H9 (cell line): ENCODE measurements at regions not wholly inside any gene's neighbourhood (a gene's known extent, or its start where the extent isn't known, plus 50 kb on each side); places are given as distances from the start of the nearest gene placed in this dataset.

Experiments used
- DNase-seq: peaks from one replicate; pipeline ENCODE4 v3.0.0-alpha.2; 2017
- H2AFZ ChIP-seq: one replicate; pipeline ENCODE4 v1.6.1; 2013; ENCODE audit warnings: mild to moderate bottlenecking, low read length, control low read depth, moderate library complexity
- H2AK5ac ChIP-seq: 2 replicates; pipeline ENCODE4 v1.6.1; 2013; ENCODE audit warnings: low read length, control low read depth, mixed read lengths; ENCODE audit not compliant: insufficient read length
- H2BK120ac ChIP-seq: one replicate; pipeline ENCODE4 v1.6.1; 2013; ENCODE audit warnings: low read depth, mild to moderate bottlenecking, low read length, control low read depth, inconsistent platforms; ENCODE audit not compliant: poor library complexity, severe bottlenecking
- H2BK12ac ChIP-seq: 2 replicates; pipeline ENCODE4 v1.6.1; 2013; ENCODE audit warnings: low read length, control low read depth, mixed read lengths, low read depth; ENCODE audit not compliant: insufficient read length
- H2BK15ac ChIP-seq: 2 replicates; pipeline ENCODE4 v1.6.1; 2013; ENCODE audit warnings: low read depth, low read length, control low read depth
- H2BK20ac ChIP-seq: one replicate; pipeline ENCODE4 v1.6.1; 2013; ENCODE audit warnings: low read depth, mild to moderate bottlenecking, low read length, control low read depth, inconsistent platforms; ENCODE audit not compliant: poor library complexity, severe bottlenecking
- H2BK5ac ChIP-seq: 2 replicates; pipeline ENCODE4 v1.6.1; 2013; ENCODE audit warnings: low read length, control low read depth, mixed read lengths; ENCODE audit not compliant: insufficient read length
- H3K14ac ChIP-seq: 2 replicates; pipeline ENCODE4 v1.6.1; 2013; ENCODE audit warnings: low read length, control low read depth; ENCODE audit not compliant: insufficient read depth
- H3K18ac ChIP-seq: 2 replicates; pipeline ENCODE4 v1.6.1; 2013; ENCODE audit warnings: low read depth, mild to moderate bottlenecking, mixed read lengths, low read length, control low read depth; ENCODE audit not compliant: insufficient read length
- H3K23ac ChIP-seq: 2 replicates; pipeline ENCODE4 v1.6.1; 2013; ENCODE audit warnings: low read length, control low read depth, mixed read lengths, low read depth; ENCODE audit not compliant: insufficient read length
- H3K23me2 ChIP-seq: 2 replicates; pipeline ENCODE4 v1.6.1; 2013; ENCODE audit warnings: low read depth, mild to moderate bottlenecking, mixed read lengths, low read length, control low read depth; ENCODE audit not compliant: insufficient read length, poor library complexity, severe bottlenecking
- H3K27ac ChIP-seq: 2 replicates; pipeline ENCODE4 v1.5.1; 2013; ENCODE audit warnings: low read length, control low read depth, mixed read lengths, low read depth; ENCODE audit not compliant: insufficient read length
- H3K27me3 ChIP-seq: 2 replicates; pipeline ENCODE4 v1.6.1; 2013; ENCODE audit warnings: low read length, control low read depth, inconsistent platforms; ENCODE audit not compliant: insufficient read depth
- H3K4ac ChIP-seq: 2 replicates; pipeline ENCODE4 v1.6.1; 2013; ENCODE audit warnings: low read depth, mild to moderate bottlenecking, control low read depth, inconsistent platforms, low read length, moderate library complexity
- H3K4me1 ChIP-seq: 2 replicates; pipeline ENCODE4 v1.6.1; 2013; ENCODE audit warnings: low read length, control low read depth, inconsistent platforms; ENCODE audit not compliant: insufficient read depth
- H3K4me2 ChIP-seq: 2 replicates; pipeline ENCODE4 v1.6.1; 2013; ENCODE audit warnings: low read length, control low read depth, mixed read lengths; ENCODE audit not compliant: insufficient read length, insufficient read depth
- H3K56ac ChIP-seq: 2 replicates; pipeline ENCODE4 v1.6.1; 2013; ENCODE audit warnings: low read depth, mild to moderate bottlenecking, mixed read lengths, low read length, control low read depth; ENCODE audit not compliant: insufficient read length
- H3K79me1 ChIP-seq: 2 replicates; pipeline ENCODE4 v1.6.1; 2013; ENCODE audit warnings: low read depth, mild to moderate bottlenecking, moderate library complexity, low read length, control low read depth, inconsistent platforms; ENCODE audit not compliant: insufficient read depth, poor library complexity, severe bottlenecking
- H3K79me2 ChIP-seq: 2 replicates; pipeline ENCODE4 v1.6.1; 2013; ENCODE audit warnings: low read length, control low read depth, inconsistent platforms; ENCODE audit not compliant: insufficient read depth
- H3K9ac ChIP-seq: 2 replicates; pipeline ENCODE4 v1.6.1; 2013; ENCODE audit warnings: low read length, control low read depth, mixed read lengths; ENCODE audit not compliant: insufficient read length; ENCODE audit errors: extremely low read depth
- H3K9me3 ChIP-seq: one replicate; pipeline ENCODE4 v1.6.1; 2013; ENCODE audit warnings: low read depth, low read length, inconsistent platforms; ENCODE audit not compliant: control insufficient read depth
- H3T11ph ChIP-seq: one replicate; pipeline ENCODE4 v1.6.1; 2013; ENCODE audit warnings: mild to moderate bottlenecking, low read length, control low read depth, inconsistent platforms
- H4K20me1 ChIP-seq: one replicate; pipeline ENCODE4 v1.6.1; 2013; ENCODE audit not compliant: control insufficient read depth, insufficient read length, insufficient read depth
- H4K5ac ChIP-seq: 2 replicates; pipeline ENCODE4 v1.6.1; 2013; ENCODE audit warnings: low read depth, mild to moderate bottlenecking, mixed read lengths, low read length, control low read depth; ENCODE audit not compliant: insufficient read length
- H4K8ac ChIP-seq: replicated peaks from 2 replicates; pipeline ENCODE4 v1.6.1; 2013; ENCODE audit warnings: low read length, control low read depth, mixed read lengths, low read depth; ENCODE audit not compliant: insufficient read length
- H4K91ac ChIP-seq: 2 replicates; pipeline ENCODE4 v1.6.1; 2013; ENCODE audit warnings: low read depth, mild to moderate bottlenecking, moderate library complexity, mixed read lengths, low read length, control low read depth; ENCODE audit not compliant: insufficient read length
- H3K27ac Mint-ChIP-seq, 3 experiments: 2 replicates in 2 of 3; 3 replicates in 1 of 3; pipeline ENCODE4 v1.8.0; 2020 to 2021; ENCODE audit warnings: mixed read lengths in 3 of 3, mild to moderate bottlenecking in 1 of 3, moderate library complexity in 1 of 3
- H3K27me3 Mint-ChIP-seq: 2 replicates; pipeline ENCODE4 v1.8.0; 2021; ENCODE audit warnings: low read depth, mild to moderate bottlenecking, moderate library complexity, mixed read lengths
- H3K36me3 Mint-ChIP-seq, 3 experiments: 2 replicates in 2 of 3; 3 replicates in 1 of 3; pipeline ENCODE4 v1.8.0; 2020 to 2021; ENCODE audit warnings: low read depth in 3 of 3, mixed read lengths in 3 of 3; ENCODE audit not compliant: insufficient read depth in 1 of 3
- H3K4me1 Mint-ChIP-seq, 2 experiments: 2 replicates each; pipeline ENCODE4 v1.8.0; 2020; ENCODE audit warnings: mixed read lengths in 2 of 2
- H3K4me3 Mint-ChIP-seq, 2 experiments: 2 replicates in 1 of 2; 3 replicates in 1 of 2; pipeline ENCODE4 v1.8.0; 2020 to 2021; ENCODE audit warnings: mild to moderate bottlenecking in 2 of 2, mixed read lengths in 2 of 2, moderate library complexity in 1 of 2
- H3K9me3 Mint-ChIP-seq, 2 experiments: 2 replicates in 1 of 2; 3 replicates in 1 of 2; pipeline ENCODE4 v1.8.0; 2020; ENCODE audit warnings: mild to moderate bottlenecking in 2 of 2, mixed read lengths in 2 of 2, moderate library complexity in 1 of 2
- CTCF ChIP-seq: fragments of 200-600 bp; sonication (generic); conservative IDR thresholded peaks from 3 replicates; pipeline ENCODE4 v1.8.0; 2021; ENCODE audit warnings: antibody characterized with exemption, mild to moderate bottlenecking
- WGBS: extraction: QIAGEN DNeasy Blood & Tissue Kit; methylation state at CpG from one replicate; pipeline ENCODE4 v1.1.7; 2013; ENCODE audit warnings: missing lambda C conversion rate, low lambda C conversion rate, mixed read lengths; ENCODE audit not compliant: insufficient read length; ENCODE audit errors: extremely low coverage; 5-methylcytosine and 5-hydroxymethylcytosine counted together

- DNase-seq = no peak
- Histone ChIP-seq H3K27ac (no peak overlapping the region), H3K56ac (no peak overlapping the region), H2BK120ac (no peak overlapping the region), H3K9ac (no peak overlapping the region), H2AFZ (no peak overlapping the region), H3K79me2 (no peaks in the 10 kb centered on the region), H3K18ac (no peak overlapping the region), H3K27me3 (no peaks in the 10 kb centered on the region), H4K91ac (no peak overlapping the region), H3K4ac (no peak overlapping the region), H3T11ph (no peak overlapping the region), H3K14ac (no peak overlapping the region), H4K20me1 (no peaks in the 10 kb centered on the region), H4K8ac (no peak overlapping the region), H3K23ac (no peak overlapping the region), H2BK15ac (no peak overlapping the region), H2BK12ac (no peak overlapping the region), H2BK20ac (no peak overlapping the region), H4K5ac (no peak overlapping the region), H3K4me1 (no peaks in the 10 kb centered on the region), H3K23me2 (no peaks in the 10 kb centered on the region), H3K4me2 (no peak overlapping the region), H2BK5ac (no peak overlapping the region), H2AK5ac (no peak overlapping the region), H3K79me1 (no peaks in the 10 kb centered on the region), H3K9me3 (no peaks in the 10 kb centered on the region)
- no CpG with 5 or more reads among the region's 6 CpGs for WGBS
- Mint-ChIP-seq H3K36me3 (no peaks in the 10 kb centered on the region), H3K27me3 (no peaks in the 10 kb centered on the region), H3K27ac (no peak overlapping the region; a peak in 1 of 7 replicates), H3K9me3 (no peaks in the 10 kb centered on the region), H3K4me3 (no peak overlapping the region), H3K4me1 (peaks cover 11 to 12% of the 10 kb centered on the region in 2 experiments)
- no peak for TF ChIP-seq CTCF
These were observed 109.3 kb downstream of the ZIC1 start for GRCh38 chr3:147518465-147518864.
